ENCODE measurements at regions not wholly inside any gene's neighbourhood (a gene's known extent, or its start where the extent isn't known, plus 50 kb on each side); places are given as distances from the start of the nearest gene placed in this dataset.
"Not testable (repeated sequence)": the region's sequence is repeated elsewhere in the genome, so short reads cannot be mapped to it uniquely, and the experiment has no call there.

DNA sequence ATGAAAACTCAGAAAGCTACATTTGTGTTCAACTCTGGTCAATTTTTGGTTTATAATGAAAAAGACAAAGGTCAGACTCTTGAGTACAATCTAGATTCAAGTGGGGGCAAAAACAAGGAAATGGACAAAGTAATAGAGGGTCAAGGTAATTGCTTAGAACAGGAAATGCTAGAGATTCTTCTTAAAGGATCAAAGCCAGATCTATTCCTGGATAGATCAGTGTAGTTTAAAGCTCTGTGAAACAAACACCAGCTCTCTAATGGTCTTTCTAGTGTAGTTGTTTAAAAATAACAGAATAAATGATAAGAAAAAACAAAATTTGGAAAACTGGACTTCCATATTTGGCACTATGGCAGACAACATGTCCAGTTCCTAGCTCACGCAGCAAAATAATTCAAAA, 70.7 kb upstream of the SLC8A3 start:
- peaks cover 1% of the 10 kb centered on the region for H3K4me1 ChIP-seq (ENCODE audit: control insufficient read depth, insufficient read depth, low read depth, low read length)
- H3K9me3 ChIP-seq (ENCODE audit: control insufficient read depth, low read length), result peaks cover 3% of the 10 kb centered on the region
- H3K23ac ChIP-seq (ENCODE audit: low read length in 2 of 2), result no peak overlapping the region
- no peak overlapping the region for H3K14ac ChIP-seq (ENCODE audit: low read length in 2 of 2)
- H3K9ac ChIP-seq (ENCODE audit: low read length), result no peak overlapping the region
- no peak for DNase-seq
- no peak overlapping the region for H3K4ac ChIP-seq (ENCODE audit: low read depth in 1 of 2, low read length in 2 of 2)
- no peak overlapping the region for H2BK15ac ChIP-seq (ENCODE audit: low read depth, poor library complexity, severe bottlenecking)
- 100% methylated on average over 1 of the region's 1 CpG for WGBS
- H3K4me2 ChIP-seq (ENCODE audit: low read length, poor library complexity, severe bottlenecking), result no peak overlapping the region
- H3K18ac ChIP-seq (ENCODE audit: low read depth in 1 of 2, low read length in 2 of 2), result no peak overlapping the region
- H3K27ac ChIP-seq (ENCODE audit: low read length, poor library complexity, severe bottlenecking), result no peak overlapping the region
- H2BK12ac ChIP-seq (ENCODE audit: low read length in 2 of 2), result no peak overlapping the region
- peaks cover 13 to 19% of the 10 kb centered on the region in 2 experiments for H3K27me3 ChIP-seq (ENCODE audit: control insufficient read depth in 1 of 2, insufficient read depth in 1 of 2, low read length in 2 of 2)
- no peaks in the 10 kb centered on the region for H3K36me3 ChIP-seq (ENCODE audit: control insufficient read depth in 1 of 2, insufficient read depth in 2 of 2, low read depth in 1 of 2, low read length in 2 of 2)
- H2AK5ac ChIP-seq (ENCODE audit: low read length, severe bottlenecking), result no peak overlapping the region
- no peak overlapping the region for H3K4me3 ChIP-seq (ENCODE audit: insufficient read depth in 1 of 2, low read depth in 1 of 2, low read length in 2 of 2)
- H4K8ac ChIP-seq (ENCODE audit: low read length), result no peak overlapping the region
- H2AFZ ChIP-seq (ENCODE audit: low read depth, low read length), result no peak overlapping the region
- no peak overlapping the region for H2BK5ac ChIP-seq (ENCODE audit: low read depth, low read length, poor library complexity, severe bottlenecking)
- H3K79me1 ChIP-seq (replicated peaks; ENCODE audit: low read length, poor library complexity, severe bottlenecking), result no peaks in the 10 kb centered on the region
- H4K91ac ChIP-seq (ENCODE audit: low read length), result no peak overlapping the region
- no peak overlapping the region for H2BK120ac ChIP-seq (ENCODE audit: low read depth, low read length)

DNA sequence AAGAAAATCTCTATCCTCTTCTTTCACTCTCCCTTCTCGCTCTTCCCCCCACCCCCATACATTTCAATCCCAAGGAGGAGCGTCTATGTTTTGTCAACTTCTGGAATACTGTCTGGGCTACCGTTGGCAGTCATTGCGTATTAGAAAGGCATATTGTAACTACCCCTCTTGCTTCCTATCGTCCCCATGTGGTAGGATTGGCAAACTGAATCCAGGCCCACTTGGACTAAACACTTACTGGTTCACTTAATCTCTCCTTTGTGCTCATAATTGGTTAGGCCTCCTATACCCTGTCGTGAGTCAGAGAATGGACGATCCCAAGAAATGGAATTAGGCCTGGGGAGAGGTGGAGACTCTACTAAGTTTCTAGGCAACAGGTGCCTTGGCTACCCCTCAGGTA, 68.8 kb upstream of the SLC8A3 start:
- Histone ChIP-seq H3K27me3 (ENCODE audit: control insufficient read depth in 1 of 2, insufficient read depth in 1 of 2, low read length in 2 of 2) (peaks cover 13 to 28% of the 10 kb centered on the region in 2 experiments), H3K23ac (ENCODE audit: low read length in 2 of 2) (no peak overlapping the region), H3K36me3 (ENCODE audit: control insufficient read depth in 1 of 2, insufficient read depth in 2 of 2, low read depth in 1 of 2, low read length in 2 of 2) (no peaks in the 10 kb centered on the region), H3K18ac (ENCODE audit: low read depth in 1 of 2, low read length in 2 of 2) (no peak overlapping the region), H3K79me1 (replicated peaks; ENCODE audit: low read length, poor library complexity, severe bottlenecking) (no peaks in the 10 kb centered on the region), H3K4me3 (ENCODE audit: insufficient read depth in 1 of 2, low read depth in 1 of 2, low read length in 2 of 2) (no peak overlapping the region), H2AFZ (ENCODE audit: low read depth, low read length) (no peak overlapping the region), H2BK120ac (ENCODE audit: low read depth, low read length) (no peak overlapping the region), H3K4me1 (ENCODE audit: control insufficient read depth, insufficient read depth, low read depth, low read length) (peaks cover 2% of the 10 kb centered on the region), H2AK5ac (ENCODE audit: low read length, severe bottlenecking) (no peak overlapping the region), H2BK15ac (ENCODE audit: low read depth, poor library complexity, severe bottlenecking) (no peak overlapping the region), H3K27ac (ENCODE audit: low read length, poor library complexity, severe bottlenecking) (no peak overlapping the region), H3K9ac (ENCODE audit: low read length) (no peak overlapping the region), H3K4me2 (ENCODE audit: low read length, poor library complexity, severe bottlenecking) (no peak overlapping the region), H3K9me3 (ENCODE audit: control insufficient read depth, low read length) (peaks cover 3% of the 10 kb centered on the region), H4K91ac (ENCODE audit: low read length) (no peak overlapping the region), H4K8ac (ENCODE audit: low read length) (no peak overlapping the region), H3K14ac (ENCODE audit: low read length in 2 of 2) (no peak overlapping the region), H3K4ac (ENCODE audit: low read depth in 1 of 2, low read length in 2 of 2) (no peak overlapping the region), H2BK5ac (ENCODE audit: low read depth, low read length, poor library complexity, severe bottlenecking) (no peak overlapping the region), H2BK12ac (ENCODE audit: low read length in 2 of 2) (no peak overlapping the region)
- DNase-seq, result no peak
- 76% methylated on average over 7 of the region's 7 CpGs for WGBS

DNA sequence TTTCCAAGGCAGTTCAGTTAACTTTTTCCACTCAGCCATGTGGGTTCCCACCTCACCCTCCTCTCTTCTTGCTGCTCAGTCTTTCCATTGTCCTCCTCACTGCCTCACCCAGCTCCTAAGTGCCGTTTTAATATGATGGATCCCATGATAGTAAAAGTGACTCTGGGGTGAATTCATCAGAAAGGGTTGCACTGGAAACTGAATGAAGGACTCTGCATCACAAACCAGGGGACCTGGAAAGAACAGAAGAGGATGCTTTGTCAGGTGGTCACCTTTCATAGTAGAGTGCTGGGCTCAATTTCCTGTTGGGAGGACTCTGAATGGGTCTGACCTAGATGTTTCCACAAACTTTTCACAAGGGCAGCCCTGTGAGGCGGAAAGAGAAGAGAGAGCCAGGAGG, 67.8 kb upstream of the SLC8A3 start:
- 40% methylated on average over 2 of the region's 2 CpGs for WGBS
- Histone ChIP-seq H3K18ac (ENCODE audit: low read depth in 1 of 2, low read length in 2 of 2) (no peak overlapping the region), H2BK12ac (ENCODE audit: low read length in 2 of 2) (no peak overlapping the region), H3K9ac (ENCODE audit: low read length) (no peak overlapping the region), H2BK15ac (ENCODE audit: low read depth, poor library complexity, severe bottlenecking) (no peak overlapping the region), H4K8ac (ENCODE audit: low read length) (no peak overlapping the region), H2AFZ (ENCODE audit: low read depth, low read length) (no peak overlapping the region), H3K4me1 (ENCODE audit: control insufficient read depth, insufficient read depth, low read depth, low read length) (peaks cover 2% of the 10 kb centered on the region), H3K79me1 (replicated peaks; ENCODE audit: low read length, poor library complexity, severe bottlenecking) (no peaks in the 10 kb centered on the region), H3K27me3 (ENCODE audit: control insufficient read depth in 1 of 2, insufficient read depth in 1 of 2, low read length in 2 of 2) (peaks cover 13 to 29% of the 10 kb centered on the region in 2 experiments), H3K27ac (ENCODE audit: low read length, poor library complexity, severe bottlenecking) (no peak overlapping the region), H2BK120ac (ENCODE audit: low read depth, low read length) (no peak overlapping the region), H3K4me2 (ENCODE audit: low read length, poor library complexity, severe bottlenecking) (no peak overlapping the region), H3K36me3 (ENCODE audit: control insufficient read depth in 1 of 2, insufficient read depth in 2 of 2, low read depth in 1 of 2, low read length in 2 of 2) (no peaks in the 10 kb centered on the region), H3K4ac (ENCODE audit: low read depth in 1 of 2, low read length in 2 of 2) (no peak overlapping the region), H3K14ac (ENCODE audit: low read length in 2 of 2) (no peak overlapping the region), H3K4me3 (ENCODE audit: insufficient read depth in 1 of 2, low read depth in 1 of 2, low read length in 2 of 2) (no peak overlapping the region), H3K23ac (ENCODE audit: low read length in 2 of 2) (no peak overlapping the region), H4K91ac (ENCODE audit: low read length) (no peak overlapping the region), H2BK5ac (ENCODE audit: low read depth, low read length, poor library complexity, severe bottlenecking) (no peak overlapping the region), H2AK5ac (ENCODE audit: low read length, severe bottlenecking) (no peak overlapping the region), H3K9me3 (ENCODE audit: control insufficient read depth, low read length) (peaks cover 3% of the 10 kb centered on the region)
- no peak for DNase-seq

GRCh38 chr14:70255071-70256057, 66.6 kb upstream of the SLC8A3 start:
- not testable (repeated sequence) for H2AK5ac ChIP-seq (ENCODE audit: low read length, severe bottlenecking); H3K79me1 ChIP-seq (replicated peaks; ENCODE audit: low read length, poor library complexity, severe bottlenecking); H3K36me3 ChIP-seq (ENCODE audit: control insufficient read depth in 1 of 2, insufficient read depth in 2 of 2, low read depth in 1 of 2, low read length in 2 of 2); H3K27ac ChIP-seq (ENCODE audit: low read length, poor library complexity, severe bottlenecking); H3K18ac ChIP-seq (ENCODE audit: low read depth in 1 of 2, low read length in 2 of 2); H3K4me3 ChIP-seq (ENCODE audit: insufficient read depth in 1 of 2, low read depth in 1 of 2, low read length in 2 of 2); H3K23ac ChIP-seq (ENCODE audit: low read length in 2 of 2); DNase-seq; H3K9ac ChIP-seq (ENCODE audit: low read length); H2AFZ ChIP-seq (ENCODE audit: low read depth, low read length); H3K4ac ChIP-seq (ENCODE audit: low read depth in 1 of 2, low read length in 2 of 2); H4K8ac ChIP-seq (ENCODE audit: low read length); H3K9me3 ChIP-seq (ENCODE audit: control insufficient read depth, low read length); H4K91ac ChIP-seq (ENCODE audit: low read length); H2BK12ac ChIP-seq (ENCODE audit: low read length in 2 of 2); H2BK5ac ChIP-seq (ENCODE audit: low read depth, low read length, poor library complexity, severe bottlenecking); H3K4me1 ChIP-seq (ENCODE audit: control insufficient read depth, insufficient read depth, low read depth, low read length); H2BK15ac ChIP-seq (ENCODE audit: low read depth, poor library complexity, severe bottlenecking); H2BK120ac ChIP-seq (ENCODE audit: low read depth, low read length); H3K14ac ChIP-seq (ENCODE audit: low read length in 2 of 2)
- peak overlapping the region; percentile 5 for H3K4me2 ChIP-seq (ENCODE audit: low read length, poor library complexity, severe bottlenecking)
- 58% methylated on average over 30 of the region's 36 CpGs for WGBS
- H3K27me3 ChIP-seq (ENCODE audit: control insufficient read depth in 1 of 2, insufficient read depth in 1 of 2, low read length in 2 of 2), result peaks cover 13 to 29% of the 10 kb centered on the region in 2 experiments

Data from mesenchymal stem cell (in vitro differentiated cells and primary cell).